H1 (cell line): ENCODE measurements at regions not wholly inside any gene's neighbourhood (a gene's known extent, or its start where the extent isn't known, plus 50 kb on each side); places are given as distances from the start of the nearest gene placed in this dataset.

Experiments
- CTCF ChIA-PET: fragments of 300-600 bp; sonication (Branson Sonifier 250); formaldehyde crosslinking; loops from one replicate; lab custom pipeline; 2021; ENCODE audit not compliant: partially characterized antibody; lab: Charles Lee
- POLR2A ChIA-PET: fragments of 300-600 bp; sonication (Branson Sonifier 250); formaldehyde crosslinking; loops from one replicate; lab custom pipeline; 2021; ENCODE audit warnings: inconsistent platforms; ENCODE audit not compliant: partially characterized antibody; lab: Charles Lee
- DNase-seq, 2 experiments: peaks; one replicate each; pipeline versions ENCODE4 v3.0.0 to v3.0.0-alpha.2; 2010 to 2022; ENCODE audit warnings: low spot score in 2 of 2, low read depth in 1 of 2, mixed read lengths in 1 of 2
- FAIRE-seq: peaks from 2 replicates; lab custom pipeline; 2011; peaks lifted over from hg19 to GRCh38; lab: Jason Lieb, UNC
- H2AFZ ChIP-seq: 2 replicates; pipeline ENCODE4 v1.8.1; 2012; ENCODE audit warnings: low read length, inconsistent platforms
- H2AK5ac ChIP-seq: 2 replicates; pipeline ENCODE4 v1.6.1; 2013; ENCODE audit warnings: low read depth, low read length
- H2BK120ac ChIP-seq: replicated peaks from 2 replicates; pipeline ENCODE3; 2013; ENCODE audit warnings: low read depth, low read length, inconsistent platforms
- H2BK12ac ChIP-seq: 2 replicates; pipeline ENCODE4 v1.6.1; 2013; ENCODE audit warnings: low read depth, low read length
- H2BK15ac ChIP-seq: 2 replicates; pipeline ENCODE4 v1.6.1; 2013; ENCODE audit warnings: low read length
- H2BK20ac ChIP-seq: 2 replicates; pipeline ENCODE4 v1.6.1; 2013; ENCODE audit warnings: low read length
- H2BK5ac ChIP-seq: 2 replicates; pipeline ENCODE4 v1.6.1; 2013; ENCODE audit warnings: low read depth, low read length
- H3K14ac ChIP-seq: 2 replicates; pipeline ENCODE4 v1.6.1; 2013; ENCODE audit warnings: inconsistent platforms; ENCODE audit not compliant: insufficient read length
- H3K18ac ChIP-seq: 2 replicates; pipeline ENCODE4 v1.6.1; 2013; ENCODE audit warnings: low read length; ENCODE audit errors: extremely low read depth
- H3K23ac ChIP-seq: 2 replicates; pipeline ENCODE4 v1.6.1; 2013; ENCODE audit warnings: inconsistent platforms; ENCODE audit not compliant: insufficient read length
- H3K23me2 ChIP-seq: 2 replicates; pipeline ENCODE4 v1.6.1; 2013; ENCODE audit warnings: low read depth, low read length
- H3K27ac ChIP-seq: 2 replicates; pipeline ENCODE4 v1.6.1; 2011; ENCODE audit warnings: low read depth, low read length, inconsistent platforms
- H3K27me3 ChIP-seq, 4 experiments: replicated peaks in 1 of 4; 1 replicate in 1 of 4; 2 replicates in 3 of 4; pipeline versions ENCODE4 v1.6.1 to v1.8.1; 2011 to 2013; ENCODE audit warnings: low read length in 3 of 4, mild to moderate bottlenecking in 3 of 4, inconsistent platforms in 2 of 4, mixed read lengths in 2 of 4, moderate library complexity in 1 of 4; ENCODE audit not compliant: control insufficient read depth in 3 of 4, insufficient read depth in 3 of 4; ENCODE audit errors: extremely low read depth in 1 of 4
- H3K36me3 ChIP-seq, 4 experiments: 2 replicates each; pipeline versions ENCODE4 v1.6.1 to v1.8.1; 2011 to 2013; ENCODE audit warnings: mild to moderate bottlenecking in 4 of 4, low read length in 3 of 4, moderate library complexity in 2 of 4, control low read depth in 1 of 4, inconsistent platforms in 1 of 4; ENCODE audit not compliant: insufficient read depth in 4 of 4, control insufficient read depth in 2 of 4
- H3K4ac ChIP-seq: replicated peaks from 2 replicates; pipeline ENCODE3; 2013; ENCODE audit warnings: low read length, low read depth, mixed read lengths, inconsistent platforms; ENCODE audit not compliant: insufficient read length
- H3K4me1 ChIP-seq, 4 experiments: replicated peaks in 1 of 4; 1 replicate in 1 of 4; 2 replicates in 3 of 4; pipeline versions ENCODE4 v1.6.1 to v1.8.1; 2011 to 2013; ENCODE audit warnings: low read length in 3 of 4, inconsistent platforms in 2 of 4, mixed read lengths in 1 of 4; ENCODE audit not compliant: insufficient read depth in 4 of 4, control insufficient read depth in 3 of 4
- H3K4me2 ChIP-seq, 2 experiments: 2 replicates each; pipeline versions ENCODE4 v1.6.1 to v1.8.1; 2011 to 2013; ENCODE audit warnings: low read depth in 2 of 2, low read length in 2 of 2, control low read depth in 1 of 2, inconsistent platforms in 1 of 2, mild to moderate bottlenecking in 1 of 2; ENCODE audit not compliant: insufficient read depth in 1 of 2
- H3K4me3 ChIP-seq, 4 experiments: fragments of 200-600, 300-600 bp in 1 of 4; sonication (generic), shearing (Covaris generic), sonication (Bioruptor Twin) in 1 of 4; 2 replicates each; pipeline versions ENCODE4 v1.5.1 to v1.8.1; 2011 to 2016; ENCODE audit warnings: low read length in 4 of 4, low read depth in 3 of 4, control low read depth in 2 of 4, inconsistent platforms in 2 of 4, mild to moderate bottlenecking in 2 of 4, mixed read lengths in 1 of 4, moderate library complexity in 1 of 4; ENCODE audit not compliant: insufficient read depth in 2 of 4; ENCODE audit errors: extremely low read depth in 1 of 4
- H3K56ac ChIP-seq: replicated peaks from 2 replicates; pipeline ENCODE3; 2013; ENCODE audit warnings: low read depth, mild to moderate bottlenecking, mixed read lengths, low read length, inconsistent platforms; ENCODE audit not compliant: insufficient read length
- H3K79me1 ChIP-seq: 2 replicates; pipeline ENCODE4 v1.6.1; 2013; ENCODE audit warnings: low read depth, low read length, control low read depth
- H3K79me2 ChIP-seq, 2 experiments: 2 replicates each; pipeline versions ENCODE4 v1.6.1 to v1.8.1; 2012 to 2013; ENCODE audit warnings: low read length in 2 of 2, mild to moderate bottlenecking in 2 of 2, inconsistent platforms in 1 of 2; ENCODE audit not compliant: insufficient read depth in 2 of 2, control insufficient read depth in 1 of 2
- H3K9ac ChIP-seq, 4 experiments: replicated peaks in 1 of 4; 1 replicate in 1 of 4; 2 replicates in 3 of 4; pipeline versions ENCODE4 v1.6.1 to v1.8.1; 2011 to 2013; ENCODE audit warnings: low read depth in 3 of 4, low read length in 3 of 4, control low read depth in 2 of 4, mild to moderate bottlenecking in 2 of 4, moderate library complexity in 2 of 4, inconsistent platforms in 1 of 4; ENCODE audit errors: extremely low read depth in 1 of 4
- H3K9me3 ChIP-seq, 2 experiments: 2 replicates each; pipeline versions ENCODE4 v1.6.1 to v1.8.1; 2012 to 2013; ENCODE audit warnings: mild to moderate bottlenecking in 2 of 2, moderate library complexity in 2 of 2, control low read depth in 1 of 2, inconsistent platforms in 1 of 2, low read depth in 1 of 2, low read length in 1 of 2, mixed read lengths in 1 of 2; ENCODE audit not compliant: insufficient read depth in 2 of 2
- H4K20me1 ChIP-seq, 2 experiments: replicated peaks in 1 of 2; 2 replicates each; pipeline versions ENCODE3 to v1.8.1; 2011 to 2013; ENCODE audit warnings: inconsistent platforms in 2 of 2, low read length in 2 of 2, mild to moderate bottlenecking in 1 of 2; ENCODE audit not compliant: insufficient read depth in 2 of 2, control insufficient read depth in 1 of 2
- H4K5ac ChIP-seq: 2 replicates; pipeline ENCODE4 v1.6.1; 2013; ENCODE audit warnings: low read length, low read depth, mixed read lengths, inconsistent platforms; ENCODE audit not compliant: insufficient read length
- H4K8ac ChIP-seq: 2 replicates; pipeline ENCODE4 v1.8.0; 2013; ENCODE audit warnings: mild to moderate bottlenecking, moderate library complexity, low read length, inconsistent platforms; ENCODE audit not compliant: insufficient read depth; ENCODE audit errors: extremely low read depth
- H4K91ac ChIP-seq: replicated peaks from 2 replicates; pipeline ENCODE3; 2013; ENCODE audit warnings: low read length, mixed read lengths, inconsistent platforms; ENCODE audit not compliant: insufficient read length
- ASH2L ChIP-seq: fragments of 200-600, 300-600 bp; sonication (generic); IDR thresholded peaks from one replicate; pipeline ENCODE4 v1.7.1; 2017; ENCODE audit warnings: low read length
- ATF3 ChIP-seq: IDR thresholded peaks from 2 replicates; pipeline ENCODE4 v1.6.1; 2011; ENCODE audit warnings: low read depth, mild to moderate bottlenecking, low read length; ENCODE audit not compliant: insufficient read depth
- CHD1 ChIP-seq: IDR thresholded peaks from 2 replicates; pipeline ENCODE4 v1.6.1; 2012; ENCODE audit warnings: low read depth, low read length, improper control_type of control experiment
- CREB1 ChIP-seq: IDR thresholded peaks from 2 replicates; pipeline ENCODE4 v1.6.1; 2012; ENCODE audit warnings: inconsistent platforms
- EP300 ChIP-seq, 2 experiments: IDR thresholded peaks; 1 replicate in 1 of 2; 2 replicates in 1 of 2; pipeline ENCODE4 v1.6.1; 2011 to 2012; ENCODE audit warnings: low read depth in 2 of 2, low read length in 2 of 2, mild to moderate bottlenecking in 2 of 2, borderline replicate concordance in 1 of 2, inconsistent platforms in 1 of 2, moderate library complexity in 1 of 2
- POLR2A ChIP-seq, 2 experiments: IDR thresholded peaks; 1 replicate in 1 of 2; 2 replicates in 1 of 2; pipeline ENCODE4 v1.6.1; 2011; ENCODE audit warnings: low read depth in 2 of 2, low read length in 2 of 2, mild to moderate bottlenecking in 2 of 2; ENCODE audit errors: control extremely low read depth in 1 of 2
- RBBP5 ChIP-seq: IDR thresholded peaks from 2 replicates; pipeline ENCODE4 v1.7.1; 2012; ENCODE audit warnings: low read depth, mild to moderate bottlenecking, inconsistent platforms, low read length, moderate library complexity, borderline replicate concordance
- RXRA ChIP-seq: IDR thresholded peaks from 2 replicates; pipeline ENCODE4 v1.6.1; 2011; ENCODE audit warnings: low read depth, mild to moderate bottlenecking, low read length, moderate library complexity; ENCODE audit not compliant: insufficient read depth
- USF2 ChIP-seq: IDR thresholded peaks from 2 replicates; pipeline ENCODE4 v1.6.1; 2011; ENCODE audit warnings: low read length, improper control_type of control experiment

GRCh38 chr12:87405918-87406317 lies 623.3 kb downstream of the C12orf50 start:
- H2BK20ac ChIP-seq = no peak overlapping the region
- H4K20me1 ChIP-seq = no peaks in the 10 kb centered on the region
- no peak overlapping the region for H3K9ac ChIP-seq
- no peak overlapping the region for H3K14ac ChIP-seq
- no peaks in the 10 kb centered on the region for H3K4me1 ChIP-seq
- no peak overlapping the region for H3K4me2 ChIP-seq
- H3K4me3 ChIP-seq = no peak overlapping the region
- H3K27ac ChIP-seq = no peak overlapping the region
- H3K27me3 ChIP-seq = no peaks in the 10 kb centered on the region
- no peak overlapping the region for H3K56ac ChIP-seq
- no peaks in the 10 kb centered on the region; the same call in 1 of the 2 replicates for H3K23me2 ChIP-seq
- H3K18ac ChIP-seq = no peak overlapping the region
- no peak overlapping the region for H4K91ac ChIP-seq
- H2BK5ac ChIP-seq = no peak overlapping the region
- no peaks in the 10 kb centered on the region for H3K36me3 ChIP-seq
- H2AK5ac ChIP-seq = no peak overlapping the region
- H3K9me3 ChIP-seq = no peaks in the 10 kb centered on the region
- ChIA-PET POLR2A (no interaction called here), CTCF (no interaction called here)
- H4K5ac ChIP-seq = no peak overlapping the region
- FAIRE-seq (no peak), DNase-seq (no peak)
- H2AFZ ChIP-seq = no peak overlapping the region
- H4K8ac ChIP-seq = no peak overlapping the region
- no peak overlapping the region for H2BK12ac ChIP-seq
- no peaks in the 10 kb centered on the region for H3K79me2 ChIP-seq
- H2BK15ac ChIP-seq = no peak overlapping the region
- H3K23ac ChIP-seq = no peak overlapping the region
- H3K79me1 ChIP-seq = no peaks in the 10 kb centered on the region
- no peak overlapping the region for H2BK120ac ChIP-seq
- H3K4ac ChIP-seq = no peak overlapping the region
- TF ChIP-seq ATF3 = no peak
- TF ChIP-seq RBBP5 = no peak
- TF ChIP-seq RXRA = no peak
- no peak for TF ChIP-seq CREB1
- TF ChIP-seq POLR2A (IDR thresholded peaks at IDR 0.05; ENCODE audit: control extremely low read depth in 1 of 2, low read depth in 2 of 2, low read length in 2 of 2) = no peak
- TF ChIP-seq ASH2L = no peak
- no peak for TF ChIP-seq EP300 (IDR thresholded peaks at IDR 0.05; ENCODE audit: borderline replicate concordance in 1 of 2, low read depth in 2 of 2, low read length in 2 of 2)
- no peak for TF ChIP-seq CHD1
- TF ChIP-seq USF2 = no peak
